Esophagus muscularis mucosa (tissue), 3 donors: ENCODE measurements at regions not wholly inside any gene's neighbourhood (a gene's known extent, or its start where the extent isn't known, plus 50 kb on each side); places are given as distances from the start of the nearest gene placed in this dataset.

ENCODE experiments used
- POLR2A ChIP-seq: fragments of 450-650 bp; IDR thresholded peaks from one replicate; pipeline ENCODE4 v1.6.1; 2017; ENCODE audit warnings: antibody characterized with exemption, moderate library complexity, mild to moderate bottlenecking, low read depth
- POLR2AphosphoS5 ChIP-seq, 2 donors: sonication (generic); formaldehyde crosslinking; IDR thresholded peaks; one replicate each; pipeline ENCODE4 v1.6.1; 2017; ENCODE audit warnings: antibody characterized with exemption in 2 of 2
- TF ChIP-seq, protein P1 (sequence below), 3 experiments: fragments of 200-600 bp in 2 of 3; fragments of 450-650 bp in 1 of 3; sonication (generic) in 2 of 3; IDR thresholded peaks; one replicate each; pipeline ENCODE4 v1.5.1; 2017 to 2019; ENCODE audit warnings: antibody characterized with exemption in 3 of 3, mild to moderate bottlenecking in 2 of 3, moderate library complexity in 1 of 3

DNA sequence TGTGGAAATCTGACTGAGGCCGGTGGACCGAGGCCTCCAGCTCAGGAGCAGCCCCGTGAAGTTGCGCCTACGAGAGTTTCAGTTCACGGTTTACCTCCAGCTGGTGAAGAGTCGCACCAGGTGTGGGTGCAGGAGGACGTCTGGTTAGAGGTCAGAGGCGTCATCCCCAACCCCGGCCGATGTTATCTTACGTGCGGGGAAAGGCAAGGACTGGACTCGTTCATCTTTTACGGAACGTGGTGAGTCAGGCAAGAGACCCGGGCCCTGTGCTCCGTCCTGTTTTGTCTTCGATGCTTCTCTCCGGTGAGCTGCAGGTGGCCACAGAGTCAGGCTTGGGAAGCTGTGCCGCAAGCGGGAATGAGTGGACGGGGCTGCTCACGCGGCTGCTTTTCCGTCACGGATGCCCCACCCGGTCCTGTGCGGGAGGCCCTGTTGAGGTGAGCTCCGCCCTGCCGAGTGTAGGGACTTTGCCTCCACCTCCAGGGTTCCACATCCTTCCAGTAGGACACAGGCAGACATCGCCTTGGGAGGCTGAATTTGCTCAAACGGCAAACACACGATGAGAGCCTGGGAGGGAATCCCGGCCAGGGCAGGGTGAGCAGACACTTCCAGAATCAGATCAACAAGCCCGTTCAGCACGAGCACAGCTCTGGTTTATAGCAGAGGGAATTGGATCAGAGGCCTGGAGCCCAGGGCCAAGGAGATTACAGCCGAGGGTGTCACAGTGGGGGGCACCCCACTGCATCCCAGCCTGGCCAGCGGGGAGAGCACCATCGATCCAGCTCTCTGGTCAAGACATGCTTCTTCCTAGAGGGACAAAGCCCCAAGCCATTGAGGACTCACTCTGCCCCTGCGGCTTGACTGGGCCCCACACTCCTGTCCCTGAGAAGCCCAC lies 50.1 kb upstream of the INPP5A start:
- TF ChIP-seq, protein P1, sequence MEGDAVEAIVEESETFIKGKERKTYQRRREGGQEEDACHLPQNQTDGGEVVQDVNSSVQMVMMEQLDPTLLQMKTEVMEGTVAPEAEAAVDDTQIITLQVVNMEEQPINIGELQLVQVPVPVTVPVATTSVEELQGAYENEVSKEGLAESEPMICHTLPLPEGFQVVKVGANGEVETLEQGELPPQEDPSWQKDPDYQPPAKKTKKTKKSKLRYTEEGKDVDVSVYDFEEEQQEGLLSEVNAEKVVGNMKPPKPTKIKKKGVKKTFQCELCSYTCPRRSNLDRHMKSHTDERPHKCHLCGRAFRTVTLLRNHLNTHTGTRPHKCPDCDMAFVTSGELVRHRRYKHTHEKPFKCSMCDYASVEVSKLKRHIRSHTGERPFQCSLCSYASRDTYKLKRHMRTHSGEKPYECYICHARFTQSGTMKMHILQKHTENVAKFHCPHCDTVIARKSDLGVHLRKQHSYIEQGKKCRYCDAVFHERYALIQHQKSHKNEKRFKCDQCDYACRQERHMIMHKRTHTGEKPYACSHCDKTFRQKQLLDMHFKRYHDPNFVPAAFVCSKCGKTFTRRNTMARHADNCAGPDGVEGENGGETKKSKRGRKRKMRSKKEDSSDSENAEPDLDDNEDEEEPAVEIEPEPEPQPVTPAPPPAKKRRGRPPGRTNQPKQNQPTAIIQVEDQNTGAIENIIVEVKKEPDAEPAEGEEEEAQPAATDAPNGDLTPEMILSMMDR (IDR thresholded peaks at IDR 0.05) = no peak
- no peak for TF ChIP-seq POLR2A
- TF ChIP-seq POLR2AphosphoS5 (IDR thresholded peaks at IDR 0.05) = no peak
